ENCODE measurements at regions not wholly inside any gene's neighbourhood (a gene's known extent, or its start where the extent isn't known, plus 50 kb on each side); places are given as distances from the start of the nearest gene placed in this dataset.
"Not testable (repeated sequence)": the region's sequence is repeated elsewhere in the genome, so short reads cannot be mapped to it uniquely, and the experiment has no call there.

DNA sequence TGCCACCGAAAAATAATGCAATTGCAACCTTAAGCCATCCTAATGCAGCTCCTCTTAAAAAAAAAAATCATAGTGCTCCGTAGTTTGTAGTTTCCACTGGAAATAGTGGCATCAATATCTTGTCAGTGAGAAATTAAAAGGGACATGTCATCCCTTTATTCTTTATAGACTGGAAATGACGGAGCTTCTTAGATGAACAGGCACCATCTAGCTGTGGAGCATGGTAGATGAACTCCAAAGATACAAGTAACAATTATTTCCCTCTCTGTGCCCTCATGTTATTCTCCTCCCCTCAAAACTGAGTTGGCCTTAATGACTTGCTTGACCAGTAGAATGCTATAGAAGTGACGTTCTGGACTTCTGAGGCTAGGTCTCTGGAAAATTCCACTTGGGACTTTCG is 268.1 kb upstream of the SPTLC3 start:
- POLR2A ChIA-PET = no interaction called here
- DNase-seq (ENCODE audit: extremely low spot score) = no peak
- CTCF ChIA-PET = no interaction called here
- TF ChIP-seq, protein P1, sequence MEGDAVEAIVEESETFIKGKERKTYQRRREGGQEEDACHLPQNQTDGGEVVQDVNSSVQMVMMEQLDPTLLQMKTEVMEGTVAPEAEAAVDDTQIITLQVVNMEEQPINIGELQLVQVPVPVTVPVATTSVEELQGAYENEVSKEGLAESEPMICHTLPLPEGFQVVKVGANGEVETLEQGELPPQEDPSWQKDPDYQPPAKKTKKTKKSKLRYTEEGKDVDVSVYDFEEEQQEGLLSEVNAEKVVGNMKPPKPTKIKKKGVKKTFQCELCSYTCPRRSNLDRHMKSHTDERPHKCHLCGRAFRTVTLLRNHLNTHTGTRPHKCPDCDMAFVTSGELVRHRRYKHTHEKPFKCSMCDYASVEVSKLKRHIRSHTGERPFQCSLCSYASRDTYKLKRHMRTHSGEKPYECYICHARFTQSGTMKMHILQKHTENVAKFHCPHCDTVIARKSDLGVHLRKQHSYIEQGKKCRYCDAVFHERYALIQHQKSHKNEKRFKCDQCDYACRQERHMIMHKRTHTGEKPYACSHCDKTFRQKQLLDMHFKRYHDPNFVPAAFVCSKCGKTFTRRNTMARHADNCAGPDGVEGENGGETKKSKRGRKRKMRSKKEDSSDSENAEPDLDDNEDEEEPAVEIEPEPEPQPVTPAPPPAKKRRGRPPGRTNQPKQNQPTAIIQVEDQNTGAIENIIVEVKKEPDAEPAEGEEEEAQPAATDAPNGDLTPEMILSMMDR (IDR thresholded peaks at IDR 0.05; ENCODE audit: control extremely low read depth, extremely low read depth, low read depth, missing control alignments) = no peak

- ChIA-PET POLR2A (no interaction called here), CTCF (interaction anchor here (1.6 kb wide), 1 partner anchor 10 kb away, joined by 3 read pairs; no protein-coding TSS in a partner anchor)
- TF ChIP-seq, protein P1 (IDR thresholded peaks at IDR 0.05; ENCODE audit: control extremely low read depth, extremely low read depth, low read depth, missing control alignments) = no peak
- DNase-seq (ENCODE audit: extremely low spot score) = no peak
Observed at GRCh38 chr20:12744037-12744436, 264.7 kb upstream of the SPTLC3 start.

GRCh38 chr20:12748359-12748994 is 260.3 kb upstream of the SPTLC3 start:
- POLR2A ChIA-PET = no interaction called here
- TF ChIP-seq, protein P1 (IDR thresholded peaks at IDR 0.05; ENCODE audit: control extremely low read depth, extremely low read depth, low read depth, missing control alignments) = no peak
- DNase-seq (ENCODE audit: extremely low spot score) = no peak
- CTCF ChIA-PET = interaction anchor here (0.7 kb wide), 1 partner anchor 1179 kb away, joined by 3 read pairs; no protein-coding TSS in a partner anchor

DNA sequence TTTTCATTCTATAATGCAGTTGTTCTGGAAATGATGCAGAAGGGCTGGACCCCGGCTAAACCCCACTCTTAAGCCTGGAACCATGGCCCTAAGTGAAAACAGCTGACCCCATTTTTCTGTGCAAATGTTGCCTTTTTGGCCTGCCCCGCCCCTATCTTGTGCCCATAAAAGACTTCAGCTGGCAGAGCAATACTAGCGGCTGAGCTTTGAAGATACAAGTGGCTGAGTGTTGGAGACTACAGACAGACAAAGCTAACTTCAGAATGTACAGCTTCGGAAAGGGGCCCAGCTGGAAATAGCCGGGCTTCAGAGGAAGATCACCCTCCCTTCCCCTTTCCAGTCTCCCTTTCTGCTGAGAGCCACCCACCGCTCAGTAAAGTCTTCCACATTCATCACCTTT is 258.6 kb upstream of the SPTLC3 start:
- no peak for DNase-seq (ENCODE audit: extremely low spot score)
- TF ChIP-seq, protein P1 (IDR thresholded peaks at IDR 0.05; ENCODE audit: control extremely low read depth, extremely low read depth, low read depth, missing control alignments) = no peak
- CTCF ChIA-PET = no interaction called here
- POLR2A ChIA-PET = no interaction called here

DNA sequence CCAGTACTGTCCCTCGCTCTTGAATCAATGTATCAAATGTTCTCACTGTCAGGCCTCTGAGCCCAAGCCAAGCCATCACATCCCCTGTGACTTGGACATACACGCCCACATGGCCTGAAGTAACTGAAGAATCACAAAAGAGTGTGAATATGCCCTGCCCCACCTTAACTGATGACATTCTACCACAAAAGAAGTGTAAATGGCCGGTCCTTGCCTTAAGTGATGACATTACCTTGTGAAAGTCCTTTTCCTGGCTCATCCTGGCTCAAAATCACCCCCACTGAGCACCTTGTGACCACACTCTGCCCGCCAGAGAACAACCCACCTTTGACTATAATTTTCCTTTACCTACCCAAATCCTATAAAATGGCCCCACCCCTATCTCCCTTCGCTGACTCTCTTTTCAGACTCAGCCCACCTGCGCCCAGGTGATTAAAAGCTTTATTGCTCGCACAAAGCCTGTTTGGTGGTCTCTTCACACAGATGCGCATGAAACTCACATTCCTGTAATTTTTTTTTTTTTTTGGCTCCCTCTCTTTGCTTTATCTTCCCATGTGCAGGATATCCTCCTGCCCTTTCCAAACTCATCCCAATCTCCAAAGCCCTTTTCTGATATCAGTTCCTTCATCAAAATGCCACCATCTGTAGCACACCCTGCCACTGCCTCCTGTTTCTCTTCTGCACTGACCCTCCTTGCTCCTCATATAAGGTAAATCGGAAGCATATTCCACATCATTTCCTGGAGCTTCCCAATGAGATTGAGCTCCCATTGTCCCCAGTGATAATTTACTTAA is 255.7 kb upstream of the SPTLC3 start:
- DNase-seq (ENCODE audit: extremely low spot score); CTCF ChIA-PET; POLR2A ChIA-PET: not testable (repeated sequence)

GRCh38 chr20:12753742-12754141 is 255.0 kb upstream of the SPTLC3 start:
- DNase-seq (ENCODE audit: extremely low spot score); CTCF ChIA-PET; POLR2A ChIA-PET: not testable (repeated sequence)

- DNase-seq (ENCODE audit: extremely low spot score); CTCF ChIA-PET; POLR2A ChIA-PET: not testable (repeated sequence)
Observed at GRCh38 chr20:12759493-12759892, 249.3 kb upstream of the SPTLC3 start.

DNA sequence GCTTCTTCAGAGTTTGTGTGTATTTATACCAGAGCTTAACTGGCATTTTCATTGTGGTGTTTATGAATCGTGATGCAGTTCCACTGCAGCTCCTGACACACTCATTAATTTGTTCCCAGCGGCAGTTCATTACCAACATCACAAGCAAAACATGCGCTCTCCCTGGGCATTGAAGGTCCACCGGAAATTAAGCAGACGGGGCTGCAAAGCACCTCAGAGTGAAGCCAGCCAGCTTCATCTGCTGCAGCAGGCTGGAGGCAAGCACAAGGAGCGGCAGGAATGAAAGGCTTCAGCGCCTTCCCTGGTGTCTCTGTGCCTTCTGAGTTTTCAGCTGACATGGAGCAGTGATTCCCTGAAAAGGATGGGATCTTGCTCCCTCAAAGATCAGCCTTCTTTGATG is 246.0 kb upstream of the SPTLC3 start:
- ChIA-PET POLR2A (no interaction called here), CTCF (interaction anchor here (1.2 kb wide), 1 partner anchor 20 kb away, joined by 3 read pairs; no protein-coding TSS in a partner anchor)
- no peak for DNase-seq (ENCODE audit: extremely low spot score)
- TF ChIP-seq, protein P1 (IDR thresholded peaks at IDR 0.05; ENCODE audit: control extremely low read depth, extremely low read depth, low read depth, missing control alignments) = no peak

Measured in GM10248 (cell line).